SKM-1 treated with dmso at 0.1 percent for 144 hours (cell line): ENCODE measurements at regions not wholly inside any gene's neighbourhood (a gene's known extent, or its start where the extent isn't known, plus 50 kb on each side); places are given as distances from the start of the nearest gene placed in this dataset.

Experiments
- DNase-seq: peaks from one replicate; lab custom pipeline; 2025; ENCODE audit not compliant: unreplicated experiment; lab: John Stamatoyannopoulos, UW

DNA sequence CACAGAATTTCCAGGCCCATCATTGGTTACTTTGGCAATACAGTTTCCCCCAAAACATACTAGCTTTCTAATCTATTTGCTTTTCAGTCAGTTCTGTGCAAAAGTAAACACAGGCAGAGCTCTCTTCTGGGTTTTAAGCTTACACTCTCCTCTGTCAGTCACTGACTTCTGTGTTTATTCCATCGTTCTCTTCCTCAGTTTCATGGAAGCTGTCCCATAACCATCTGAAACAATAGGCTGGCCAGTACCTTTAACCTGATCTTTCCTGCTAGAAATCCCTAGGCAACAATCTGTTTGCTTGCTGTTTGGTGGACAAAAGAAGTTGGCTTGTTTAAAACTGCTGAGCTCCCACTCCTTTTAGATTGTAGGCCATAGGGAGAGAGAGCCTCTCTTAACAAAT lies 431.5 kb downstream of the HACE1 start:
- no peak for DNase-seq

GRCh38 chr6:104423691-104424090 lies 436.0 kb downstream of the HACE1 start:
- no peak for DNase-seq

GRCh38 chr6:104421650-104422049 lies 438.1 kb downstream of the HACE1 start:
- no peak for DNase-seq

GRCh38 chr6:104418839-104419238 lies 440.9 kb downstream of the HACE1 start:
- DNase-seq = no peak

GRCh38 chr6:104418125-104418524 lies 441.6 kb downstream of the HACE1 start:
- peak; percentile 91 for DNase-seq

- DNase-seq = no peak
Measured at GRCh38 chr6:104414723-104415122, 445.0 kb downstream of the HACE1 start.

- no peak for DNase-seq
Measured at GRCh38 chr6:104413767-104414166, 446.0 kb downstream of the HACE1 start.

DNA sequence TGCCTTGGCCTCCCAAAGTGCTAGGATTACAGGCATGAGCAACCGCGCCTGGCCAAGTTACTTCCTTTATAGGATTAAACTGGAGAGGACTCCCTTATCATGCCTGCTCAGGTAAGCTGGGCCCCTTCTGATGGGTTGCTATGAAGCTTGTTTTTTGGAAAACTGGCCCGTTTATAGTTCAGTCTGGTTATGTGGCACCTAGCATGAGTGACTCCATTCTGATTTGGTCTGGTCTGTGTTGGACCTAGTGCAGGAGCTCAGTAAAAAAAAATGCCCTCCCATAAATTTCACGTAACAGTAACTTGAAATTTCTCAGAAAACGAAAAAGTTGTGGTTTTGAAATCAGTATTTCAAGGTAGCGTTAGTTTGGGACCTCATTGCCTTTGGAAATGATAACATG lies 448.4 kb downstream of the HACE1 start:
- DNase-seq = no peak

DNA sequence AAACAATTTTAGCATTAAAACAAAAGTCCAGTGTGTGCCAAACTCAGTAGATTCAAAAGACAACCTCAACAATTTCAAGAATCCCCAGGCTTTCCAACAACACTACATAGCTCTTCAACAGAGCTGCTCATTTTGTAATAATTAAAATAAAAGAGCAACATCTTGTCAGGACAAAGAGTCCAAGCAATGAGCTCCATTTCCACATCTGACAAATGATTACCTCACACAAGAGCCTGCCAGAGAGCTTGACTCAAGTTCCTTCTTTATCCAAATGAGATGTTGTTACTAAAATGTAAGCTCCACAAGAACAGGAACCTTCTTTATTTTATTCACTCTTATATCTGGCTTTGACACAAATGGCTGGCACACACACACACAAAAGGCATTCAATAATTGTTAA lies 449.8 kb downstream of the HACE1 start:
- peak; percentile 84 for DNase-seq

- no peak for DNase-seq
Measured at GRCh38 chr6:104407957-104408356, 451.8 kb downstream of the HACE1 start.

- DNase-seq = peak; percentile 24
Measured at GRCh38 chr6:104404377-104404776, 455.3 kb downstream of the HACE1 start.

- DNase-seq = no peak
Measured at GRCh38 chr6:104402572-104402971, 457.1 kb downstream of the HACE1 start.

- no peak for DNase-seq
Measured at GRCh38 chr6:104401926-104402325, 457.8 kb downstream of the HACE1 start.

GRCh38 chr6:104400844-104401243 lies 458.9 kb downstream of the HACE1 start:
- no peak for DNase-seq

GRCh38 chr6:104396077-104396476 lies 463.6 kb downstream of the HACE1 start:
- DNase-seq = peak; percentile 41

DNA sequence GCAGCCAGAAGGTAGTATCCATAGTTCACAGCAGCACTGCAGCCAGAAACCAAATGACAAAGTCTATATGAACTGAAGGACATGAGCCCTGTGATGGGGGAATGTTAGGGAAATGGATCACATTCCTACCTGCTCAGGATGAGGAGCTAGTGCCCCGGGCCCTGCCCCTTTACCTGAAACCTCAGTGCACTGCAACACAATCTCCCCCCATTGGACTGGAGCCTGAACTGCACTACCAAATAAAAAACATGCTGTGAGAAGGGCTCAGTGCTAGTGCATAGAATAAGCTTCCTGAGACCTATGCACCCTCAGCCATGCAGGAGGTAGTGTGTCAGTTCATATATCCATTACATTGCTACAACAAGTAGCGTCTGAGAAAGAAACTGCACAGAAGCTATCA lies 477.8 kb downstream of the HACE1 start:
- DNase-seq = no peak

- DNase-seq = no peak
Measured at GRCh38 chr6:104365451-104366234, 494.1 kb downstream of the HACE1 start.

- DNase-seq = no peak
Measured at GRCh38 chr6:104357928-104358327, 501.8 kb downstream of the HACE1 start.

DNA sequence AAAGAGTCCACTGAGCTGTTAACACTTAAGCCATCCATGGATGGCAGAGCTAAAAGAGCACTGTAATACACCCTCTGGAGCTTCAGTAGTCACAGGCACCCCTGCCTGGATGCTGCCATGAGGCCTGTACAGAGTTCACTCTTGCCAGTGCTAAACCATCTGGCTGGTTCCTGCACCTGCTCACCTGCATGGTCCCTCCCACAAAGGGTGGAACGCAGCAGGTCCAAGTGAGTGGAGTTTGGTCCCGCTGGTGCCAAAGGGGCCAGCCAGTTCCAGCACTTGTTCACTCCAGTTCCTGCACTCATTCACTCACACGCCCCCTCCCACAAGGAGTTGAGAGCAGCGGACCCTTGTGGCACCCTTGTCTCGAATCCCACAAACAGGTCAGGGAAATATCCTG lies 503.5 kb downstream of the HACE1 start:
- no peak for DNase-seq

- DNase-seq = no peak
Measured at GRCh38 chr6:104349191-104349590, 510.5 kb downstream of the HACE1 start.

DNA sequence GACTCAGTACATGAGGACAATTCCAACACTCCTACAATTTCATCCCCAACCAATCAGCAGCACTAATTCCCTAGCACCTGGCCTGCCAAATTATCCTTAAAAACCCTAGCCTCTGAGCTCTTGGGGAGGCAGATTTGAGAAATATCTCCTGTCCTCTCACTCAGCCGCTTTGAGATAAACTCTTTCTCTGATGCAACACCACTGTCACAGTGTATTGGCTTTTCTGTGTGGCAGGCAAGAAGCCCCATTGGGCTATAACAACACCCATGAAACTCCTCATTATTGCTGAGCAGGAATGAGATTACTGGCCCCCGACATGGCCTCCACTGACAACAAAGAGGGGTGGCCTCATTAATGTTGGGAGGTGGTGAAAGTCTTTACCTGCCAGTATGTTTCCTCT lies 515.5 kb downstream of the HACE1 start:
- DNase-seq = no peak

GRCh38 chr6:104332364-104332763 lies 527.4 kb downstream of the HACE1 start:
- no peak for DNase-seq
